Transverse colon (tissue), 4 donors: ENCODE measurements at regions not wholly inside any gene's neighbourhood (a gene's known extent, or its start where the extent isn't known, plus 50 kb on each side); places are given as distances from the start of the nearest gene placed in this dataset.

Experiments
- EP300 ChIP-seq: sonication (generic); formaldehyde crosslinking; IDR thresholded peaks from one replicate; pipeline ENCODE4 v1.6.1; 2017; ENCODE audit warnings: antibody characterized with exemption, low read depth
- POLR2A ChIP-seq: fragments of 450-650 bp; IDR thresholded peaks from one replicate; pipeline ENCODE4 v1.6.1; 2016; ENCODE audit warnings: antibody characterized with exemption, mild to moderate bottlenecking, moderate library complexity
- POLR2AphosphoS5 ChIP-seq, 3 donors: sonication (generic); formaldehyde crosslinking; IDR thresholded peaks; one replicate each; pipeline ENCODE4 v1.6.1; 2016; ENCODE audit warnings: antibody characterized with exemption in 3 of 3
- TF ChIP-seq, protein P1 (sequence below), 5 experiments: fragments of 200-600 bp in 3 of 5; fragments of 450-650 bp in 2 of 5; sonication (generic) in 3 of 5; IDR thresholded peaks; 1 replicate in 2 of 5; 2 replicates in 3 of 5; pipeline ENCODE4 v1.5.1; 2016 to 2017; ENCODE audit warnings: antibody characterized with exemption in 5 of 5, inconsistent platforms in 3 of 5, mild to moderate bottlenecking in 2 of 5, moderate library complexity in 1 of 5

DNA sequence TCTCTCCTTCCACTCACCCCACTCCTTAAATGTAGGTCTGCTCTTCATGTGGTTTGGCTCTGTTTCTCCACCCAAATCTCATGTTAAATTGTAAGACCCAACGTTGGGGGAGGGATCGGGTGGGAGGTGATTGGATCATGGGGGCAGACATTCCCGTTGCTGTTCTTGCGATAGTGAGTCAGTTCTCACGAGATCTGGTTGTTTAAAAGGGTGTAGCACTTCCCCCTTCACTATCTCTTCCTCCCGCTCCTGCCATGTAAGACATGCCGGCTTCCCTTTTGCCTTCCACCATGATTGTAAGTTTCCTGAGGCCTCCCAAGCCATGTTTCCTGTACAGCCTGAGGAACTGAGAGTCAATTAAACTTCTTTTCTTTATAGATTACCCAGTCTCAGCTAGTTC is 1044.5 kb upstream of the POU3F3 start:
- TF ChIP-seq POLR2A (no peak), POLR2AphosphoS5 (IDR thresholded peaks at IDR 0.05) (no peak), EP300 (no peak)
- TF ChIP-seq, protein P1, sequence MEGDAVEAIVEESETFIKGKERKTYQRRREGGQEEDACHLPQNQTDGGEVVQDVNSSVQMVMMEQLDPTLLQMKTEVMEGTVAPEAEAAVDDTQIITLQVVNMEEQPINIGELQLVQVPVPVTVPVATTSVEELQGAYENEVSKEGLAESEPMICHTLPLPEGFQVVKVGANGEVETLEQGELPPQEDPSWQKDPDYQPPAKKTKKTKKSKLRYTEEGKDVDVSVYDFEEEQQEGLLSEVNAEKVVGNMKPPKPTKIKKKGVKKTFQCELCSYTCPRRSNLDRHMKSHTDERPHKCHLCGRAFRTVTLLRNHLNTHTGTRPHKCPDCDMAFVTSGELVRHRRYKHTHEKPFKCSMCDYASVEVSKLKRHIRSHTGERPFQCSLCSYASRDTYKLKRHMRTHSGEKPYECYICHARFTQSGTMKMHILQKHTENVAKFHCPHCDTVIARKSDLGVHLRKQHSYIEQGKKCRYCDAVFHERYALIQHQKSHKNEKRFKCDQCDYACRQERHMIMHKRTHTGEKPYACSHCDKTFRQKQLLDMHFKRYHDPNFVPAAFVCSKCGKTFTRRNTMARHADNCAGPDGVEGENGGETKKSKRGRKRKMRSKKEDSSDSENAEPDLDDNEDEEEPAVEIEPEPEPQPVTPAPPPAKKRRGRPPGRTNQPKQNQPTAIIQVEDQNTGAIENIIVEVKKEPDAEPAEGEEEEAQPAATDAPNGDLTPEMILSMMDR (IDR thresholded peaks at IDR 0.05), result no peak
